ENCODE measurements at regions not wholly inside any gene's neighbourhood (a gene's known extent, or its start where the extent isn't known, plus 50 kb on each side); places are given as distances from the start of the nearest gene placed in this dataset.

GRCh38 chr16:9476744-9477143 is 385.3 kb downstream of the HAPSTR1 start:
- no peaks in the 10 kb centered on the region for H3K27me3 Mint-ChIP-seq
- no peaks in the 10 kb centered on the region for H3K9me3 Mint-ChIP-seq
- no peak overlapping the region for H3K27ac Mint-ChIP-seq
- H3K4me3 Mint-ChIP-seq = no peak overlapping the region
- intact Hi-C loops (cut with micrococcal nuclease) = no loop called here
- DNase-seq = no peak
- no peaks in the 10 kb centered on the region for H3K4me1 Mint-ChIP-seq
- H3K36me3 Mint-ChIP-seq (ENCODE audit: low read depth) = no peaks in the 10 kb centered on the region

DNA sequence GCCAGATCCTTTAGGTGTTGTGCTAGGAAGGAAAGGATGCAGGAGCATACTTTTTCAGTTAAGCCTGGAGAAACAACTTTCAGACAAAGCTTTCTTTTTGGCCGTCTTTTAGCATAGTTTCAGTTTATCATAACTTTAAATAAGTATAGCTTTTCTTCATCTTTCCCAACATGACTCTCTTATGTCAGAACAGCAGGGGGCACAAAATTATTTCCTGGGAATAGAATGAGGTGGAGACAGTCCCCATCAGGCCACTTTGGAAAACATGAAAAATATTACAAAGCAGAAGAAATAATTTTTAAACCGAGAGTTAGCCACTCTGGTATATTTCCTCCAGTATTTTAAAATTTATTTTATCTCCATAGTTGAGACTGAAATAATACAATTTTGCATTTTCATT is 387.6 kb downstream of the HAPSTR1 start:
- no peak overlapping the region for H3K4me3 Mint-ChIP-seq
- no peaks in the 10 kb centered on the region for H3K27me3 Mint-ChIP-seq
- intact Hi-C loops (cut with micrococcal nuclease) = no loop called here
- H3K27ac Mint-ChIP-seq = no peak overlapping the region
- H3K4me1 Mint-ChIP-seq = no peaks in the 10 kb centered on the region
- no peak for DNase-seq
- H3K36me3 Mint-ChIP-seq (ENCODE audit: low read depth) = no peaks in the 10 kb centered on the region
- H3K9me3 Mint-ChIP-seq = no peaks in the 10 kb centered on the region

GRCh38 chr16:9480503-9480902 is 389.1 kb downstream of the HAPSTR1 start:
- intact Hi-C loops (cut with micrococcal nuclease) = no loop called here
- Mint-ChIP-seq H3K9me3 (no peaks in the 10 kb centered on the region), H3K4me1 (no peaks in the 10 kb centered on the region), H3K36me3 (ENCODE audit: low read depth) (no peaks in the 10 kb centered on the region), H3K27me3 (no peaks in the 10 kb centered on the region), H3K27ac (no peak overlapping the region), H3K4me3 (no peak overlapping the region)
- DNase-seq = no peak

- Mint-ChIP-seq H3K27ac (no peak overlapping the region), H3K27me3 (no peaks in the 10 kb centered on the region), H3K36me3 (ENCODE audit: low read depth) (no peaks in the 10 kb centered on the region), H3K4me3 (no peak overlapping the region), H3K4me1 (no peaks in the 10 kb centered on the region), H3K9me3 (no peaks in the 10 kb centered on the region)
- intact Hi-C loops (cut with micrococcal nuclease) = no loop called here
- no peak for DNase-seq
These were observed 390.6 kb downstream of the HAPSTR1 start for GRCh38 chr16:9481747-9482730.

GRCh38 chr16:9484426-9484825 is 393.0 kb downstream of the HAPSTR1 start:
- no peak for DNase-seq
- H3K4me1 Mint-ChIP-seq = no peaks in the 10 kb centered on the region
- no peak overlapping the region for H3K27ac Mint-ChIP-seq
- H3K36me3 Mint-ChIP-seq (ENCODE audit: low read depth) = no peaks in the 10 kb centered on the region
- H3K27me3 Mint-ChIP-seq = no peaks in the 10 kb centered on the region
- intact Hi-C loops (cut with micrococcal nuclease) = no loop called here
- H3K4me3 Mint-ChIP-seq = no peak overlapping the region
- H3K9me3 Mint-ChIP-seq = peaks cover 6% of the 10 kb centered on the region

- peaks cover 6% of the 10 kb centered on the region for H3K9me3 Mint-ChIP-seq
- no peak for DNase-seq
- intact Hi-C loops (cut with micrococcal nuclease) = no loop called here
- no peaks in the 10 kb centered on the region for H3K4me1 Mint-ChIP-seq
- H3K4me3 Mint-ChIP-seq = no peak overlapping the region
- H3K36me3 Mint-ChIP-seq (ENCODE audit: low read depth) = no peaks in the 10 kb centered on the region
- H3K27me3 Mint-ChIP-seq = no peaks in the 10 kb centered on the region
- H3K27ac Mint-ChIP-seq = no peak overlapping the region
These were observed 393.4 kb downstream of the HAPSTR1 start for GRCh38 chr16:9484881-9485280.

GRCh38 chr16:9489835-9490467 is 398.5 kb downstream of the HAPSTR1 start:
- no peaks in the 10 kb centered on the region for H3K36me3 Mint-ChIP-seq (ENCODE audit: low read depth)
- peaks cover 6% of the 10 kb centered on the region for H3K9me3 Mint-ChIP-seq
- no peaks in the 10 kb centered on the region for H3K27me3 Mint-ChIP-seq
- no peak overlapping the region for H3K4me3 Mint-ChIP-seq
- H3K27ac Mint-ChIP-seq = no peak overlapping the region
- H3K4me1 Mint-ChIP-seq = no peaks in the 10 kb centered on the region
- intact Hi-C loops (cut with micrococcal nuclease) = no loop called here
- no peak for DNase-seq

DNA sequence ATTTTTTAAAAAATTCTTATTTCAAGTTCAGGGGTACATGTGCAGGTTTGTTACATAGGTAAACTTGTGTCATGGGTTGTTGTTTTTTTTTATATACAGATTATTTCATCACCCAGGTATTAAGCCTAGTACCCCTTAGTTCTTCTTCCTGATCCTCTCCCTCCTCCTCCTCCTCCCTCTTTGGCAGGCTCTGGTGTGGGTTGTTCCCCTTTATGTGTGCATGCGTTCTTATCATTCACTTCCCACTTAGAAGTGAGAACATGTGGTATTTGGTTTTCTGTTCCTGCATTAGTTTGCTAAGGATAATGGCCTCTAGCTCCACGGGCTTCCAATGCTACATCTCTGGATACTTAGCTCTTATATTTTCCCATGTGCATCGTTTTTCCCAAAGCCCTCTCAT is 404.4 kb downstream of the HAPSTR1 start:
- Mint-ChIP-seq H3K9me3 (no peaks in the 10 kb centered on the region), H3K27me3 (no peaks in the 10 kb centered on the region), H3K36me3 (ENCODE audit: low read depth) (no peaks in the 10 kb centered on the region), H3K27ac (no peak overlapping the region), H3K4me3 (no peak overlapping the region), H3K4me1 (no peaks in the 10 kb centered on the region)
- intact Hi-C loops (cut with micrococcal nuclease) = no loop called here
- DNase-seq = no peak

DNA sequence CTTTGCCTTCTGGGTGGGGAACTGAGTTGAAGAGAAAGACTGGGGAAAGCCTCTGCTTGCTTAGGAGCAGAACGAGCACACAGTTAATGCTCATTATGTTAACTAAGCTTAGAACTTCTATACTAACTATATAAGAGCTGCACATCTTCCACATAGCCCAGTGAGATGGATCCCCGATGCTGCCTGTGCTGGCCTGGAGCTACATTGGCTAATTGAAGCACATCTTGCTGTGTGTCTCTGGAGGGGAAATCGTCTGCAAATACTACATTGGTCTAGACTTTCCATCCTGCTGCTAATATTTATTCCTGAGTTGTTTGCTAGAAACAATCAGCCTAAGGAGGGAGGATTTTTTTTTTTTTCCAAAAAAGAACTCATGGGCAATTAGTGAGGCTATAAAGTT is 406.3 kb downstream of the HAPSTR1 start:
- DNase-seq = no peak
- H3K9me3 Mint-ChIP-seq = no peaks in the 10 kb centered on the region
- intact Hi-C loops (cut with micrococcal nuclease) = no loop called here
- no peak overlapping the region for H3K4me3 Mint-ChIP-seq
- no peaks in the 10 kb centered on the region for H3K27me3 Mint-ChIP-seq
- no peaks in the 10 kb centered on the region for H3K36me3 Mint-ChIP-seq (ENCODE audit: low read depth)
- no peaks in the 10 kb centered on the region for H3K4me1 Mint-ChIP-seq
- no peak overlapping the region for H3K27ac Mint-ChIP-seq

DNA sequence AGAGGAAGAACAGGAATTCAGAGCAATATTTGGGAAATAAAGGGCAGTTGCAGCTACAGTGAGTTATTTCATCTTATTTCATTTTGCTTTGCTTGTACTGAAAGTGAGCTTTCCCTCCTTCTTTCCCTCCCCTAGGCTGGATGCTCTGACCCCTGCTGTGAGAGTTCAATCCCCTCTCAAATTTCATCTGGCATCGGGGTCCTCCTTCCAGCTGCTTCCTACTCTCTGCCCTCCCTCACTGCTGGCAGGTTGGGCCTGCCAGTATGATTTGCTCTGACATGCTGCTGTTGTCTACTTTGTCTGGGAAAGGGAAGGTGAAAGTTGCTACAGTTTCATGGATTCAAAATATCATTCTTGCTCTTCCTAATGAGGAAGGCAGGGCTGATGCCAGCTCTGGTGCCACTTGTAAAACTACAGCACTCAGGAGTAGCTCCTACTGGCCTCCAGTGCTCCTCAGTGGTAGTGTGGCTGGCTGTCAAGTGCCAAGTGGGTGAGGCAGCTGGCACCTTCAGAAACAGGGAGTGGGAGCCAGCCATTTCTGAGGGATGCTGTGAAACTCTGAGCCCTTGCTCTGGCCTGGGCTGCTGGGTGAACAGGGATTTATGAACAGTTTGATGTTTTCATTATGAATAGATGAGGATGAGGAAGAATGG is 408.6 kb downstream of the HAPSTR1 start:
- Mint-ChIP-seq H3K4me1 (no peaks in the 10 kb centered on the region), H3K9me3 (no peaks in the 10 kb centered on the region), H3K4me3 (no peak overlapping the region), H3K27me3 (no peaks in the 10 kb centered on the region), H3K36me3 (ENCODE audit: low read depth) (no peaks in the 10 kb centered on the region), H3K27ac (no peak overlapping the region)
- no peak for DNase-seq
- intact Hi-C loops (cut with micrococcal nuclease) = no loop called here

DNA sequence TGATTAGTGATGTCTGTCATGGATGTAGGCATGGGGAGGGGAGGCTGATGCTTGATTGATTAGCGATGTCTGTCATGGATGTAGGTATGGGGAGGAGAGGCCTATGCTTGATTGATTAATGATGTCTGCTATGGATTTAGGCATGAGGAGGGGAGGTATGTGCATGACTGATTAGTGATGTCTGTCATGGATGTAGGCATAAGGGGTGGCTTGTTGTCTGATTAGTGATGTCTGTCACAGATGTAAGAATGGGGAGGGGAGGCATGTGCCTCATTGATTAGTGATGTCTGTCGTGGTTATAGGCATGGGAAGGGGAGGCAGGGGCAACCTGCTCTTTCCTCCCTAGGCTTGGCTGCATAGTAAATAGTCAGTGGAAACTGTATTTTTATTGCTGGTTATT is 409.4 kb downstream of the HAPSTR1 start:
- intact Hi-C loops (cut with micrococcal nuclease) = no loop called here
- no peaks in the 10 kb centered on the region for H3K4me1 Mint-ChIP-seq
- H3K36me3 Mint-ChIP-seq (ENCODE audit: low read depth) = no peaks in the 10 kb centered on the region
- H3K4me3 Mint-ChIP-seq = no peak overlapping the region
- no peak overlapping the region for H3K27ac Mint-ChIP-seq
- DNase-seq = no peak
- no peaks in the 10 kb centered on the region for H3K27me3 Mint-ChIP-seq
- H3K9me3 Mint-ChIP-seq = no peaks in the 10 kb centered on the region

GRCh38 chr16:9503251-9503984 is 412.0 kb downstream of the HAPSTR1 start:
- Mint-ChIP-seq H3K27ac (no peak overlapping the region), H3K4me1 (no peaks in the 10 kb centered on the region), H3K9me3 (peaks cover 4% of the 10 kb centered on the region), H3K27me3 (no peaks in the 10 kb centered on the region), H3K36me3 (ENCODE audit: low read depth) (no peaks in the 10 kb centered on the region), H3K4me3 (no peak overlapping the region)
- no peak for DNase-seq
- intact Hi-C loops (cut with micrococcal nuclease) = no loop called here

GRCh38 chr16:9508328-9508936 is 417.0 kb downstream of the HAPSTR1 start:
- H3K4me3 Mint-ChIP-seq = no peak overlapping the region
- H3K27me3 Mint-ChIP-seq = no peaks in the 10 kb centered on the region
- no peaks in the 10 kb centered on the region for H3K36me3 Mint-ChIP-seq (ENCODE audit: low read depth)
- DNase-seq = no peak
- no peak overlapping the region for H3K27ac Mint-ChIP-seq
- peaks cover 8% of the 10 kb centered on the region for H3K9me3 Mint-ChIP-seq
- H3K4me1 Mint-ChIP-seq = no peaks in the 10 kb centered on the region
- intact Hi-C loops (cut with micrococcal nuclease) = no loop called here
